ENCODE measurements at regions not wholly inside any gene's neighbourhood (a gene's known extent, or its start where the extent isn't known, plus 50 kb on each side); places are given as distances from the start of the nearest gene placed in this dataset.

- H3K4me1 ChIP-seq (ENCODE audit: control insufficient read depth, insufficient read depth, low read length), result no peaks in the 10 kb centered on the region
- H3K27ac ChIP-seq (ENCODE audit: extremely low read depth, low read depth, low read length), result no peak overlapping the region
- POLR2A ChIA-PET, result interaction anchor here (0.7 kb wide), 1 partner anchor 70 kb away, joined by 3 read pairs; no protein-coding TSS in a partner anchor
- no peaks in the 10 kb centered on the region for H3K36me3 ChIP-seq (ENCODE audit: control insufficient read depth in 2 of 2, insufficient read depth in 1 of 2, low read length in 2 of 2)
- H3K4me3 ChIP-seq (ENCODE audit: low read depth, low read length), result no peak overlapping the region
- no peaks in the 10 kb centered on the region; the same call in 1 of the 2 replicates for H3K9me3 ChIP-seq (ENCODE audit: control insufficient read depth, insufficient read depth, low read depth, low read length)
- CTCF ChIA-PET, result no interaction called here
- no peak for TF ChIP-seq KLF10 (tag by site-specific recombination; IDR thresholded peaks at IDR 0.05)
- TF ChIP-seq ZNF354C (tag by site-specific recombination; IDR thresholded peaks at IDR 0.05; ENCODE audit: borderline replicate concordance, low read depth), result no peak
- no peak for TF ChIP-seq ZNF24 (tag by site-specific recombination; IDR thresholded peaks at IDR 0.05)
- no peak for TF ChIP-seq MYNN (tag by site-specific recombination; IDR thresholded peaks at IDR 0.05; ENCODE audit: borderline replicate concordance)
- no peak for TF ChIP-seq ZNF561 (tag by site-specific recombination; IDR thresholded peaks at IDR 0.05; ENCODE audit: borderline replicate concordance)
- TF ChIP-seq ZBTB6 (tag by site-specific recombination; IDR thresholded peaks at IDR 0.05), result no peak
- TF ChIP-seq SCRT1 (tag by site-specific recombination; IDR thresholded peaks at IDR 0.05; ENCODE audit: borderline replicate concordance), result no peak
- TF ChIP-seq ZNF366 (tag by site-specific recombination; conservative IDR thresholded peaks at IDR 0.05), result no peak
- no peak for TF ChIP-seq PRDM6 (tag by site-specific recombination; IDR thresholded peaks at IDR 0.05)
- no peak for TF ChIP-seq ZNF248 (tag by site-specific recombination; IDR thresholded peaks at IDR 0.05)
- TF ChIP-seq ZNF335 (tag by site-specific recombination; conservative IDR thresholded peaks at IDR 0.05), result no peak
- no peak for TF ChIP-seq SP7 (tag by site-specific recombination; IDR thresholded peaks at IDR 0.05)
- no peak for TF ChIP-seq HOXC10 (CRISPR knock-in tag; IDR thresholded peaks at IDR 0.05)
- TF ChIP-seq ZNF488 (tag by site-specific recombination; IDR thresholded peaks at IDR 0.05), result no peak
- TF ChIP-seq ZNF529 (tag by site-specific recombination; IDR thresholded peaks at IDR 0.05; ENCODE audit: insufficient replicate concordance), result no peak
Measured at GRCh38 chr5:51053361-51053760, 329.9 kb upstream of the ISL1 start.

- H3K27ac ChIP-seq (ENCODE audit: extremely low read depth, low read depth, low read length), result no peak overlapping the region
- no peak for TF ChIP-seq ZNF776 (tag by site-specific recombination; IDR thresholded peaks at IDR 0.05; ENCODE audit: borderline replicate concordance)
- TF ChIP-seq ZBTB7A (tag by site-specific recombination; IDR thresholded peaks at IDR 0.05; ENCODE audit: low read depth), result no peak
- TF ChIP-seq, protein P1, sequence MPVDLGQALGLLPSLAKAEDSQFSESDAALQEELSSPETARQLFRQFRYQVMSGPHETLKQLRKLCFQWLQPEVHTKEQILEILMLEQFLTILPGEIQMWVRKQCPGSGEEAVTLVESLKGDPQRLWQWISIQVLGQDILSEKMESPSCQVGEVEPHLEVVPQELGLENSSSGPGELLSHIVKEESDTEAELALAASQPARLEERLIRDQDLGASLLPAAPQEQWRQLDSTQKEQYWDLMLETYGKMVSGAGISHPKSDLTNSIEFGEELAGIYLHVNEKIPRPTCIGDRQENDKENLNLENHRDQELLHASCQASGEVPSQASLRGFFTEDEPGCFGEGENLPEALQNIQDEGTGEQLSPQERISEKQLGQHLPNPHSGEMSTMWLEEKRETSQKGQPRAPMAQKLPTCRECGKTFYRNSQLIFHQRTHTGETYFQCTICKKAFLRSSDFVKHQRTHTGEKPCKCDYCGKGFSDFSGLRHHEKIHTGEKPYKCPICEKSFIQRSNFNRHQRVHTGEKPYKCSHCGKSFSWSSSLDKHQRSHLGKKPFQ (tag by site-specific recombination; IDR thresholded peaks at IDR 0.05), result no peak
- TF ChIP-seq ZNF629 (tag by site-specific recombination; IDR thresholded peaks at IDR 0.05), result no peak
- no peak for TF ChIP-seq ZNF146 (tag by site-specific recombination; IDR thresholded peaks at IDR 0.05)
- CTCF ChIA-PET, result interaction anchor here (1.1 kb wide), 1 partner anchor 9 kb away, joined by 3 read pairs; no protein-coding TSS in a partner anchor
- H3K9me3 ChIP-seq (ENCODE audit: control insufficient read depth, insufficient read depth, low read depth, low read length), result no peaks in the 10 kb centered on the region
- no peak overlapping the region for H3K4me3 ChIP-seq (ENCODE audit: low read depth, low read length)
- POLR2A ChIA-PET, result no interaction called here
- no peaks in the 10 kb centered on the region for H3K4me1 ChIP-seq (ENCODE audit: control insufficient read depth, insufficient read depth, low read length)
- no peaks in the 10 kb centered on the region for H3K36me3 ChIP-seq (ENCODE audit: control insufficient read depth in 2 of 2, insufficient read depth in 1 of 2, low read length in 2 of 2)
Measured at GRCh38 chr5:51060953-51061352, 322.3 kb upstream of the ISL1 start.
